ENCODE measurements at regions not wholly inside any gene's neighbourhood (a gene's known extent, or its start where the extent isn't known, plus 50 kb on each side); places are given as distances from the start of the nearest gene placed in this dataset.
"Not testable (repeated sequence)": the region's sequence is repeated elsewhere in the genome, so short reads cannot be mapped to it uniquely, and the experiment has no call there.

DNA sequence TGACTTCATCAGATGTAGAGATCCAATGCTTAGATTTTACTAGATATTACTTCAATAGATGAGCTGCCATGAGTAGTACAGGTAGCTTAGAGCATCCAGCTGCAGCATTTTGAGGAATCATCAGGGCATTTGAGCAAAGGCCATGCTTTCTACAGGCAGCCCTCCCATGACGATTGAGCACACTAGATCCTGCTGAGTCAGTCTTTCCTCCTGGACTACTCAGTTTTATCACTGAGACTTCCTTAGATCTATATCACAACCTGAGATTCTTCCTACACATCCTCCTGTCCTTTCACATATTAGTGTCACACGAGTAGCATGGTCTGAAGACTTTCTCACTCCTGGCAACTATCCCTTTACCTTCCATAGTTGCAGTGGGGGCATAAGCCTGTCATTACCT lies 1401.8 kb downstream of the FSCB start:
- DNase-seq (ENCODE audit: low read depth in 2 of 2): no peak

DNA sequence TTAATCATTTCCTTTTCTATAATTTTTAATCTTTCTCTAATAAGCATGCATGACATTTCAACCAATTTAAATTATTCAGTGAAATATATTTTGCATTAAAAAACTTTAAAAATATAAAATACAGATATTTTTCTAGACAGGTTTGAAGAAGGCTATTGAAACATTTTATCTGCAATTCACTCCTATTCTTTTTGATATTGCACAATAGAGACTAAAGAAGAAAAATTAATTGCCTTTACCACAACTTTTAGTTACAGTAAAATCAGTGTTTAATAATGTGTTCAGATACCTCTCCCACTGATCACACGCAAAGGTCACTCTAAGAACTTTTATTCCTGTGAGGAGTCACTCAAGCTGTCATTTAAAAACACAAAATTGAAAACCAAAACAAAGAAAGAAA lies 1416.7 kb downstream of the FSCB start:
- DNase-seq (ENCODE audit: low read depth in 2 of 2): no peak

DNA sequence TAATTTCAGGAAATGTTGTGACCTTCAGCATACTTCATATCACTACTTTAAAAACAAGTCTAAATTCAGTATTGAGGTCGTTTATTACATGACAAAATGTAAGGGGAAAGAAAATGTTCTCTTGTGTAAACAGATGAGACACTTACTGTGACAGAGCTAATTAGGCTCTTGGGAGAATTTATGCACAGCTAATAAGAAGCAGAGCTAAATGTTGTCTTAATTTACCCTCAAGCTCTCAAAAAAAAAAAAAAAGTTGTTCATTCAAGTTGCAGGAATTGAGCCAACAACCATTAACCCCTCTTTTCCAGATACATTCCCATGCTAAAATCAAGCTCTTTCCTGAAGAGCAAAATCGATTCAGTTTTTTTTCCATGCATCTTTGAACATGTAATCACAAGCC lies 1419.4 kb downstream of the FSCB start:
- DNase-seq (ENCODE audit: low read depth in 2 of 2): no peak

DNA sequence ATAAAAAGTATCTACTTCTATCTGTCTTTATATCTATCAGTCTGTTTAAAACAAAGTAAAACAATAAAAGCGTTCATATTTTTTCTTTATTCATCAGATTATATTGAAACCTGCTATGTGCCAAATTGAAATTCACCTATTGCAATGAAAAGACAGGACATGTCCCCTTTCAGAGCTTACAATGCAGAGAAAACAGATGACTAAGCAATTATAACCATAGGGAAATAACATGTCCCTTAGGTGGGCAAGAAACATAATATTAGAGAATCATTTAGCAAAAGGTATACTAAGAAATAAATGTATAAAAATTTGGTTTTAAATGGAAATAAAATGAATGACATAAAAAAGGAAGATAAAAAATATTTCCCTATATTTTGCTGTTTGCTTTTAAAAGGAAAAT lies 1421.3 kb downstream of the FSCB start:
- DNase-seq (ENCODE audit: low read depth in 2 of 2): no peak

DNA sequence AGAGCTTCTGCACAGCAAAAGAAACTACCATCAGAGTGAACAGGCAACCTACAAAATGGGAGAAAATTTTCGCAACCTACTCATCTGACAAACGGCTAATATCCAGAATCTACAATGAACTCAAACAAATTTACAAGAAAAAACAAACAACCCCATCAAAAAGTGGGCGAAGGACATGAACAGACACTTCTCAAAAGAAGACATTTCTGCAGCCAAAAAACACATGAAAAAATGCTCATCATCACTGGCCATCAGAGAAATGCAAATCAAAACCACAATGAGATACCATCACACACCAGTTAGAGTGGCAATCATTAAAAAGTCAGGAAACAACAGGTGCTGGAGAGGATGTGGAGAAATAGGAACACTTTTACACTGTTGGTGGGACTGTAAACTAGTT lies 1439.7 kb downstream of the FSCB start:
- not testable (repeated sequence) for DNase-seq (ENCODE audit: low read depth in 2 of 2)

DNA sequence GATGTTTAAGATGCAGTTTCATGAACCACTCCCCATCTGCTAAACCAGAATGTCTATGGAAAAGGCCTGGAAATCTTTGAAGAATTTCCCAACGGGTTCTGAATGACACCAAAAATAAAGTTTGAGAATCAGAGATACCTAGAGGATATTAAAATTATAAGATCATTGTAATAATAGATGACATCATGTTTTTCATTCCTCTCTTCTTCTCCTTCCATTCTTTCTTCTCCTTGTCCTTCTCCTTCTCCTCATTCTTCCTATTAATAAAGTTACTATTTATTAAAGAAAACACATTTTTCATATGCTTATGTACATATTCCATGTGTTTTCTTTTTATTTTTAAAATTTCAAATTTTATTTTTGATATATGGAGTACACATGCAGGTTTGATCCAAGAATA lies 1449.4 kb downstream of the LRFN5 start:
- no peak for DNase-seq (ENCODE audit: low read depth in 2 of 2)

DNA sequence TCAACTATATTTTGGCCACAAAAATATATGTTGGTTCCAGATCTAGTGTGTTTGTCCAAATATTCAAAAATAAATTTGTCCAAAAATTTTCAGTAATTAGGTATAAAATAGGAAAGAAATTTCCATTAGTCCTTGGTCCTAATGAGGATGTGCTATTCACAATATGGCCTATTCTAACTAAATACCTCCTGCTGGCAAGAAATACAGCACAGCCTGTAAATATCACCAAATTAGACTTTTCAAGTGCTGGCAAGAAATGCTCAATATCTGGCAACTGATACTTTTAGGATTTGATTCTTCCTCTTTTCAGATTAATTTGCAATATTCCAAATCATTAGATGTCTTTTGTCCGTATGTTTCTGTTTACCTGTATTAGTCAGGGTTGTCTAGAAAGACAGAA lies 1446.2 kb downstream of the LRFN5 start:
- DNase-seq (ENCODE audit: low read depth in 2 of 2): no peak

DNA sequence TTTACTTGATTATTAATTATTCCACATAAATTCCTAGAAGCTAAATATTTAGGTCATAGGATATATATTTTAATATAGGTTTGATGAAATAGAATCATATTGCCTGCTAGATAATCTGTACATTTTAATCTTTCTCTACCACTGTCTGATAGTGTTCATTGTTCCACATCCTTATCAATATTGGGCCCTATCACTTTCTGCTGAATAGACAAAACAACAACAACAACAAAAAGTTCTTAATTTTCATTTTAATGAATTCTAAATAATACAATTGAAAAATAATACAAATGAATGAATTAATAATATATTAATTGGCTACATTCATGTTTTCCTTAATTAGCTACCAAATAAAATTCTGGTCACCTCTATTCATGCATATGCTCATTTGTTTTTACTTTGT lies 1437.2 kb downstream of the LRFN5 start:
- DNase-seq (ENCODE audit: low read depth in 2 of 2): no peak

DNA sequence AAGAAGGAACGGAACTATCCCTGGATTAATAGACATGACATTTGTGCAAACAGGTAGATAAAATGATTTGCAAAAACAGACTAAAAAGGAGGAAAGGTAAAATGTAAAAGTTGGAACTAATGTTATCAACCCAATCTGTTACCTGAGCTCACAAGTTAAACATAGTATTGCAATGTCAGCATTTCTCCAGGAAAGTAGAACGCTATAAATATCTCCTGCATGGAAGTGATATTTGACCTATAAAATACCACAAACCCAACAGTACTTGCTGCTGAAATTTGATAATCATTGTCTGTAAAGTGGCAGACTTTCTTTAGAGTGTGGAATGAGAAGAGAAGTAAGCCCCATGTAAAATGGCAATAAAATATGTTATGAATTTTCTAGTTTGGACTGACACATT lies 1435.7 kb downstream of the LRFN5 start:
- DNase-seq (ENCODE audit: low read depth in 2 of 2): no peak

DNA sequence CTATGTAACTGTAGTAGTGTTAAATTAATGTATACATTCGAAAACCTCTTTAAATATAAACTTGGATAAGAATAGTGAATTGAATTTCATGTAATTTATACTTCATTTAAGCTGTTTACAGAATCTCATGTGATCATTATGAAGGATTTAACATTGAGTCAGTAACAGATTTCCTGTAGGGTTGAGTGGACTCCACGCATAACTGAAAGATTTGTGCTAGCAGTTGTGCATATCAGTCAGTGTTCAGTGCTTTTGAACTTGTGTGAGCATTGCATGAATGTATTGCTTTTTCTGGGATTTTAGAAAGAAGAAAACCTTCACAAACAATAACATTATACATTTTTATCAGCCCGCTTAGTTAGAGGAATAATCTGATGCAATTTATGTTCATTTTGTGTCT lies 1435.3 kb downstream of the LRFN5 start:
- DNase-seq (ENCODE audit: low read depth in 2 of 2): no peak

DNA sequence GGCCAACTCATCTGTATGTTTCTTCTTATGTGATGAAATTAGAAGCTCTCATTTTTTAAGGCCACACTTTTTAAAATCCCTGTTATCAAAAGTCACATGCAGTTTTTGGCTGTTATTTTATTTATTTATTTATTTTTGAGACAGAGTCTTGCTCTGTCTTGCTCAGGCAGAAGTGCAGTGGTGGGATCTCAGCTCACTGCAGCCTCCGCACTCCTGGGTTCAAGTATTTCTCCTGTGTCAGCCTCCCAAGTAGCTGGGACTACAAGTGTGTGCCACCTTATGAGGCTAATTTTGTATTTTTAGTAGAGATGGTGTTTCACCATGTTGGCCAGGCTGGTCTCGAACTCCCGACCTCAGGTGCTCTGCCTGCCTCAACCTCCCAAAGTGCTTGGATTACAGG lies 1434.5 kb downstream of the LRFN5 start:
- DNase-seq (ENCODE audit: low read depth in 2 of 2): no peak

DNA sequence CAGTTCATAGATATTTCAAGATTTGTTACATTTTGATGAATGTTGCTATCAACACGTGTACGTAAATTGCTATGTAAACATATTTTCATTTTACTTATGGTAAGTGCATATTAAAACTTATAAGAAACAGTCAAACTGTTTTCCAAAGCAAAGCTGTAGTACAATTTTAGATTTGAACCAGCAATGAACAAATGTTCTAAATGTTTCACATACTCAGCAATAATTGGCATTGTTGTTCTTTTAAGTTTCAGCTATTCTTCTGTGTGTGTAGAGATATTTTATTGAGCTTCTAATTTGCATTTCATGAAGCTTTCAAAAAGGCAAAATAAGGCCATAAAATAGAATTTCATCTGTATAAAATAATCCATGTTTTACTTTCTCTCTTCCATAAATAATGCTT lies 1433.2 kb downstream of the LRFN5 start:
- DNase-seq (ENCODE audit: low read depth in 2 of 2): no peak

DNA sequence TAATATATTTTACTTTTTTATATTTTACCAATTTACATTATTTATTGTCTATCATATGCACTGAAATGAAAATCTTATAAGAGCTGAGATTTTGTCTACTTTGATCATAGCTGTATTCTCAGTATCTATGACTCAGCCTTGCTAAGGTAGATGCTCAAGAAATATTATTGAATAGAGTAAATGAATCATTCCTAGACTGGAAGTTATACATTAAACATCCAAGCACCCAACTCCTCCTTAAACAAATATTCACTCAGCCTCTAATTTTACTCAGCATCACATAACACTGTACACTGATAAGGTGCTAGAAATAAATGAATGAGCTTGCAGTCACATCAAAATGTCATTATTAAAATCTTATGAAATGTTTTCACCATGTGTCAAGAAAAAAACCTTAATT lies 1424.9 kb downstream of the LRFN5 start:
- no peak for DNase-seq (ENCODE audit: low read depth in 2 of 2)

DNA sequence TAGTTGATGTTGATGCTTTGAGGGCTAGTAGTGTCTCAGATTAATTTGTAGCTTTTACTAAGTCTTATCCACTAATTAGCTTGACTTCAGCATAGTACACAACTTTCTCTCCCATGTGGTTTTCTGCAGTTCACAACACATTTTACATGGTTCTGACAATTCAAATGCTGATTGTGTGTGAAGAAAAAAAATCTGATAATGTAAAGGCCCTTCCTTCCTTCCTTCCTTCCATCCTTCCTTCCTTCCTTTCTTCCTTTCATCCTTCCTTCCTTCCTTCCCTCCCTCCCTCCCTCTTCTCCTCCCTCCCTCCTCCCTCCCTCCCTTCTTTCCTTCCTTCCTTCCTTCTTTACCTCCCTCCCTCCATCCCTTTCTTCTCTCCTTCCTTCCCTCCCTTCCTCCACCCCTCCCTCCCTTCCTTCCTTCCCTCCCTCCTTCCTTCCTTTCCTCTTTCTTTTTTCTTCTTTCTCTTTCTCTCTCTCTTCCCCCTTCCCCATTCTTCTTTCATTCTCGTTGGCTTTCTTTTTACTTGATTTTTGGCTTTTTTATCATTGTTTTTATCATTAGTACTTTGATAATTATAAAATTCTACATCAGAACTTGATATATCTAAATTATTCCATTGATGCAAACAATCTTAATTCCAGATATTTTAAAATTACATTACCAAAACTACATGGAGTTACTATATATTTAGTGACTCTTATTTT lies 1415.6 kb downstream of the LRFN5 start:
- DNase-seq (ENCODE audit: low read depth in 2 of 2): no peak

DNA sequence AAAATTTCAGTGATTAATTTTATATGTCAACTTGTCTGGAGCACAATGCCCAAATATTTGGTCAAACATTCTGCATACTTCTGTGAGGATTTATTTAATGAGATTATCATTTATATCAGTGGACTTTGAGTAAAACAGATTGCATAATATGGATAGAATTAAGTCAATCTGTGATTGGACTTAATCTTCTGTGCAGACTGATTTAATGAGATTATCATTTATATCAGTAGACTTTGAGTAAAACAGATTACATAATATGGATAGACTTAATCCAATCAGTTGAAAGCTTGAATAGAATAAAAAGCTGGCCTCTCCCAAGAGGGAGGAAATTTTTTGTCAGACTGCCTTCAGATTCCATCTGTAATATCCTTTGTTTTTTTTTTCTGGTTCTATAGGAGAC lies 1413.2 kb downstream of the LRFN5 start:
- DNase-seq (ENCODE audit: low read depth in 2 of 2): no peak

DNA sequence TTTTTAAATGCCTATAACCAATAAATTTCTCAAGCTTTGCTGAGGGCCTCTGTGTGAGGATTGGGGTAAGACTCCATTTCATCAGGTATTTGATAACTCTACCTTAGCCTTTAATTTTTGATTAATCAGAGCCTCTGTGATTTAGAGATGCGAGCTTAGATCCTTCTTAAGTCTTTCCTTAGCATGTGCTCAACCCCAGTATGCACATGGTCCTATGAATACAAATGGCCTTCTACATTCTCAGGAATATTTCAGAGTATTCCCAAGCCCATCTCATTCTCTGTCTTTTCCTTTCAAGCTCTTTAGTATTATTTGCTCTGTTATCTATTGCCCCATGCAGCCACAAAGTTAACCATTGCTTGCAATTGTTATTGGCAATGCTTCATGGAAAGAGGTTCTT lies 1407.7 kb downstream of the LRFN5 start:
- DNase-seq (ENCODE audit: low read depth in 2 of 2): no peak

DNA sequence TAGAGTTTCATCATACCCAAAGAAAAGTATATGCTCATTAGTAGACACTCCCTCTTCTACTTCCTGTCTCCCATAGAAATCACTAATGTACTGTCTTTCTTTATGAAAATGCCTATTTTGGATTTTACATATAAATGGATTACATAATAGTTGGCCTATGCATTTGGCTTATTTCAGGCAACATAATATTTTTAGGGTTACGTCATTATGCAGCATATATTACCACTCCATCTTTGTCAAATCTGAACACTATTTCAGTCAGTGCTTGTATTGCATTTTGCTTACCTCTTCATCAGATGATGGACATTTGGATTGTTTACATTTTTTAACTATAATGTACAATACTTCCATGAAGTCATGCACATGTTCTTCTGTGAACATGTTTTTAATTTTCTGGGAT lies 1406.1 kb downstream of the LRFN5 start:
- DNase-seq (ENCODE audit: low read depth in 2 of 2): no peak

DNA sequence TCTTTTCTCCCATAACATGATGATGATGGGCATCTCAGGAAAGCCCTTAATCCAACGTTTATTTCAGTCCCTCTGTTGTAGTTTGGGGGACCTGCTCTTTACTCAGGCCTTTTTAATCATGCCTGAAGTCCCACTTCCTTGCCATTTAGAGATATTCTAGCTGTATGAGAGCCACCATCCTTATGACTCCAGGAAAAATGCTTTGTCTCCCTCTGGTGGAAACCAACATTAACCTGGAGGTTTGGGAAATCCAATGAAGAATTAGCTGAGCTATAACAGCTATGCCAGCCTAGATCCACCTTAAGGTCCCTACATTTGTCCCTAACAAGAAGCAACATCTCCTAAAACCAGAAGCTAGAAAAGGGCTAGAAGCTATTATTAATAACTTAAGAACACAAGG lies 1399.1 kb downstream of the LRFN5 start:
- DNase-seq (ENCODE audit: low read depth in 2 of 2): no peak

DNA sequence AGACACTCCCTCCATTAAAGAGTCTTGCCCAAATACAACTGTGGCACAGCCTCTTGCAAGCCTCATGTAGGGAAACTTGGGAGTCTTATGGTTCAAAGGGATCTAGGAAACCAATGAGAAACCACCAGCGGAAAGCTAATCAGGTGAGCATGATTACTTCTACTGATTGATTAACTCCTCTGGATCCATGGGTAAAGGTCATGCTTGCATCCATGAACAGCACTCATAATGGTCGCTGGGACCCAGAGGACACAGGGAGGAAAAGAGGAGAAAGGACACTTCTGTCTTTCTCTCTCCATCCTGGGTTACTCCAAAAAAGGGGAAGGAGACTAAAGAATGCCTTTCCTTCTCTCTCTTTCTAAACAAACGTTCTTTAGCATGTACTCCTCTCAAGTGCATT lies 1397.2 kb downstream of the LRFN5 start:
- peak in 1 of 2 donors; percentile 1 for DNase-seq (ENCODE audit: low read depth in 2 of 2)

DNA sequence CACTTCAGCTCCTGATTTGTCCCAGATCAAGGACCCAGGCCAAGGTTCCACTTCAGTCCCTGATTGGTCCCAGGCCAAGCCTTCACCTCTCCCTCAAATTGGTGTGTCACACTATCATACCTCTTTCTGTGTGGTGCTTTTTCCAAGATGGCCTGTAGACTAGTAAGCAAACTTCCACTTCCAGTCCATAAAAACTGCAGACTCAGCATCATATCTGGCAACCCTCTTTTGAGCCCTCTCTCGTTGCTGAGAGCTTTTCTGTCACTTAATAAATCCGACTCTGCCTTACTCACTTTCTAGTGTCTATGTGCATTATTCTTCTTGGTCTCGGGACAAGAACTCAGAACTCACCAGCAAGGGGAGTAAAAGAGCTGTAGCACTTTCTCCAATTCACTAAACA lies 1395.1 kb downstream of the LRFN5 start:
- no peak for DNase-seq (ENCODE audit: low read depth in 2 of 2)

DNA sequence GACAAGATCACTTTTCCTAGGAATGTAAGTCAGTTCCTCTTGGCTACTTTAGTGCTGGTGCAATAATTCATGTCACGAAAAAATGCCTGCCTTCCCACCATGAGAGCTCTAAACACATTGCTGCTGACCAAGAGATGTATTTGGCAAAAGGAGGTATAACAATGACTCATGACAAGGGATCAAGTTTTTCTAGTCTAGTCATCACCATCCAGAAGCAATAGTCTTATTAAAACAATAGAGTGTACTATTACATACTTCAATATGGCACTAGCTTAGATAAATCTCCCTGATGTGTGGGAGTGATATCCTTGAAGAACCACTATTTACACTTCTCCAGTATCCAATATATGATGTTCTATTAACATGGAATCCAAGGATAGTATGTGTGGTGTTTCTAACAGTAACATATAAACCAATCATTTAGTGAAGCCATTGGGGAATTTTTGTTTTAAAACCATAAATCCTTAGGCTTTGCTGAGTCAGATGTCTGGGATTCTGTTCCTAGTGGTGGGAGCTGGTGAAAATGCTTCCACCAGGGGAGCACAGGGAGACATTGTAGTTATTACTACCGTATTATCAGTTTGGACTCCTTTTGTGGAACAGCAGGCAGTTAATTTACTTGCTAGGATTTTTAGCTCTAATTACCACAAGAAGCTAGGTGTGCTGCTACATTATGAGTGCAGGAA lies 1387.5 kb downstream of the LRFN5 start:
- no peak for DNase-seq (ENCODE audit: low read depth in 2 of 2)

DNA sequence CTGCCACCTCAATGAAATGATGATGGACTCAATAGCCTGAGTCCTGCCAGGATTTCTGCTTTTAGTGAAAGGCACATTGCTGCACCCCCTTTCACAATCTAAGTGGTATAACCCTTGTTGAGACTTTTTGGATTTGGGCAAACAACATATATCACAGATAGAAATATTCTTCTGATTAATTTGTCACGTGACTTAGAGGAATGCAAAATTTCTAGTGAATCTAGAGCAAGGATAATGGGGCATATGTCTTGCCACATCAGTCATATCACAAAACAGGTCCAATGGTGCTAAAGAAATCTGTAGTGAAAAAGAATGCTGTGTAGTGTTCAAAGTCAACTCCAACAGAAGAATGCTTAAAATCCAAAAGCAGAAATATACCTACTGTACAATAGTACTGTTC lies 1386.3 kb downstream of the LRFN5 start:
- no peak for DNase-seq (ENCODE audit: low read depth in 2 of 2)

DNA sequence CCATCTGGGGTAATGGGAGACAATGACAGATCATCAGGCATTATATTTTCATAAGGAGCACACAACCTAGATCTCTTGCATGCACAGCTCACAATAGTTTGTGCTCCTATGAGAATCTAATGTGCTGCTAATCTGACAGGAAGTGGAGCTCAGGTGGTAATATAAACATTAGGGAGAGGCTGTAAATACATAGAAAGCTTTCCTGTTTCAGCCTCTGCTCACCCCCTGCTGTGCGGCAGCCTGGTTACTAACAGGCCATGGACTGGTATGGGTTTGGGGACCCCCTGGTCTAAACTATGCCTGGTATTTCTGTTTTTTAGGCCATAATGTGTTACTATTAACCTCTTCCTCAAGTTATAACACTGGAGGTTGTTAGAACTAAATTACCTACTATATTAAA lies 1373.7 kb downstream of the LRFN5 start:
- DNase-seq (ENCODE audit: low read depth in 2 of 2): no peak

DNA sequence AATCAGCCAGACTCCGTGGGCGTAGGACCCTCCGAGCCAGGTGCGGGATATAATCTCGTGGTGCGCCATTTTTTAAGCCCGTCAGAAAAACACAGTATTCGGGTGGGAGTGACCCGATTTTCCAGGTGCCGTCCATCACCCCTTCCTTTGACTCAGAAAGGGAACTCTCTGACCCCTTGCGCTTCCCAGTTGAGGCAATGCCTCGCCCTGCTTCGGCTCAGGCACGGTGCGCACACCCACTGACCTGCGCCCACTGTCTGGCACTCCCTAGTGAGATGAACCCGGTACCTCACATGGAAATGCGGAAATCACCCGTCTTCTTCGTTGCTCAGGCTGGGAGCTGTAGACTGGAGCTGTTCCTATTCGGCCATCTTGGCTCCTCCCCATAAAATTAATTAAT lies 1366.5 kb downstream of the LRFN5 start:
- not testable (repeated sequence) for DNase-seq (ENCODE audit: low read depth in 2 of 2)

Data from dermis microvascular lymphatic vessel endothelial cell (primary cell).